OCI-LY1 (cell line): ENCODE measurements at regions not wholly inside any gene's neighbourhood (a gene's known extent, or its start where the extent isn't known, plus 50 kb on each side); places are given as distances from the start of the nearest gene placed in this dataset.

Source experiments
- H2AFZ ChIP-seq: fragments of 200-600 bp; sonication (generic), shearing (Covaris generic); 2 replicates; pipeline ENCODE4 v1.6.0; 2014; ENCODE audit warnings: antibody characterized with exemption, mild to moderate bottlenecking, low read length
- H3F3A ChIP-seq: fragments of 200-600 bp; sonication (generic), shearing (Covaris generic); 2 replicates; pipeline ENCODE4 v1.6.0; 2014; ENCODE audit warnings: mild to moderate bottlenecking, antibody characterized with exemption, low read length, moderate library complexity; ENCODE audit not compliant: insufficient read depth
- H3K27ac ChIP-seq: fragments of 200-600 bp; sonication (generic); 2 replicates; pipeline ENCODE4 v1.5.1; 2014; ENCODE audit warnings: low read length, mixed run types, mild to moderate bottlenecking, low read depth; ENCODE audit not compliant: poor library complexity, severe bottlenecking
- H3K27me3 ChIP-seq: fragments of 200-600 bp; sonication (generic); 2 replicates; pipeline ENCODE4 v1.6.0; 2014; ENCODE audit warnings: antibody characterized with exemption, mild to moderate bottlenecking, low read length, moderate library complexity; ENCODE audit not compliant: insufficient read depth
- H3K36me3 ChIP-seq: fragments of 200-600 bp; sonication (generic); 2 replicates; pipeline ENCODE4 v1.6.1; 2014; ENCODE audit warnings: mild to moderate bottlenecking, antibody characterized with exemption, low read length, moderate library complexity, mixed read lengths; ENCODE audit not compliant: insufficient read depth
- H3K4me1 ChIP-seq: fragments of 200-600 bp; sonication (generic); 2 replicates; pipeline ENCODE4 v1.5.1; 2014; ENCODE audit warnings: mild to moderate bottlenecking, low read length, moderate library complexity; ENCODE audit not compliant: insufficient read depth, severe bottlenecking
- H3K4me2 ChIP-seq: fragments of 200-600 bp; sonication (generic), shearing (Covaris generic); 2 replicates; pipeline ENCODE4 v1.6.1; 2014; ENCODE audit warnings: low read length
- H3K4me3 ChIP-seq: fragments of 200-600 bp; sonication (generic); 2 replicates; pipeline ENCODE4 v1.5.1; 2014; ENCODE audit warnings: low read length, low read depth, mild to moderate bottlenecking, mixed read lengths; ENCODE audit not compliant: poor library complexity, severe bottlenecking
- H3K79me2 ChIP-seq: fragments of 200-600 bp; shearing (Covaris generic); 2 replicates; pipeline ENCODE4 v1.6.1; 2016; ENCODE audit warnings: mixed run types, low read length, mixed read lengths; ENCODE audit not compliant: insufficient read depth
- H3K9ac ChIP-seq: fragments of 200-600 bp; sonication (generic), shearing (Covaris generic); 2 replicates; pipeline ENCODE4 v1.6.1; 2014; ENCODE audit warnings: mild to moderate bottlenecking, low read length, mixed read lengths
- H3K9me2 ChIP-seq: fragments of 200-600 bp; sonication (generic), shearing (Covaris generic); 2 replicates; pipeline ENCODE4 v1.6.1; 2014; ENCODE audit warnings: low read depth, mild to moderate bottlenecking, low read length, mixed read lengths
- H3K9me3 ChIP-seq: fragments of 200-600 bp; shearing (Covaris generic); 2 replicates; pipeline ENCODE4 v1.6.1; 2014; ENCODE audit warnings: low read length, mixed read lengths
- H4K20me1 ChIP-seq: fragments of 200-600 bp; sonication (generic), shearing (Covaris generic); 2 replicates; pipeline ENCODE4 v1.6.0; 2016; ENCODE audit warnings: mild to moderate bottlenecking, low read length; ENCODE audit not compliant: insufficient read depth
- EZH2 ChIP-seq: fragments of 200-600 bp; sonication (generic), shearing (Covaris generic); IDR thresholded peaks from 2 replicates; pipeline ENCODE4 v1.8.0; 2017; ENCODE audit warnings: borderline replicate concordance, mixed run types, mild to moderate bottlenecking, antibody characterized with exemption, low read length, moderate library complexity, mixed read lengths
- TF ChIP-seq, protein P1 (sequence below): fragments of 200-600 bp; sonication (generic), shearing (Covaris generic); IDR thresholded peaks from 2 replicates; pipeline ENCODE4 v1.5.1; 2017; ENCODE audit warnings: mild to moderate bottlenecking, antibody characterized with exemption, low read length, moderate library complexity, mixed read lengths

DNA sequence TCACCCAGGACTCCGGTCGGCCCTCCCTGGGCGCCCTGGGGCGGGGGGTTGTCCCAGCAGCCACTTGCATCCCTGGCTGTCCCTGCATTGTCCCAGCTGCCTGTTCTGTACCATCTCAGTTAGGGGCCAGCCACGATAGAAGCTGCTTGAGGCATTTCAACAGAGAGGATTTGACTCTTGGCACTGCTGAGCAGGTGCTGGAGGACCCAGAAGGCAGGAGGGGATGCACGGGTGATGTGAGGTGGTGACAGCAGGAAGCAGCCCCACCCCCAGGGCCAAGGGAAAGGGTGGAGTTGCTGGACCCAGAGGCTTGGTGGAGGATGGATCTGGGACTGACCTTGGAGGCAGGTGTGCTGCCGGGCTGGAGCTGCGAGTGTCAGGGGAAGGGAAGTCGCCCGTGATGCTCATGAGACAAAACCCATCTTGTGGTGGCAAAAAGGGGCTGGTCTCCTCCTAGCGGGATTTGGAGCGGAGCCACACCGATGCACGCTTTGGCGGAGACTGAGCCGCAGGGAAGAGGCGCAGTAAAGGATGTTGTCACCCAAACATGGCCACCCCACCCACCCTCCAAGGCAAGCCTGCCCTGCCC is 188.0 kb upstream of the GSE1 start:
- Histone ChIP-seq H3K79me2 (no peaks in the 10 kb centered on the region), H3K9me3 (no peaks in the 10 kb centered on the region), H2AFZ (no peak overlapping the region), H3K27me3 (no peaks in the 10 kb centered on the region), H3K4me2 (no peak overlapping the region), H3K9ac (no peak overlapping the region), H3K27ac (no peak overlapping the region), H3K4me3 (no peak overlapping the region), H3K36me3 (no peaks in the 10 kb centered on the region), H3K4me1 (no peaks in the 10 kb centered on the region), H3K9me2 (no peaks in the 10 kb centered on the region), H4K20me1 (no peaks in the 10 kb centered on the region), H3F3A (no peaks in the 10 kb centered on the region)
- TF ChIP-seq EZH2: no peak
- TF ChIP-seq, protein P1, sequence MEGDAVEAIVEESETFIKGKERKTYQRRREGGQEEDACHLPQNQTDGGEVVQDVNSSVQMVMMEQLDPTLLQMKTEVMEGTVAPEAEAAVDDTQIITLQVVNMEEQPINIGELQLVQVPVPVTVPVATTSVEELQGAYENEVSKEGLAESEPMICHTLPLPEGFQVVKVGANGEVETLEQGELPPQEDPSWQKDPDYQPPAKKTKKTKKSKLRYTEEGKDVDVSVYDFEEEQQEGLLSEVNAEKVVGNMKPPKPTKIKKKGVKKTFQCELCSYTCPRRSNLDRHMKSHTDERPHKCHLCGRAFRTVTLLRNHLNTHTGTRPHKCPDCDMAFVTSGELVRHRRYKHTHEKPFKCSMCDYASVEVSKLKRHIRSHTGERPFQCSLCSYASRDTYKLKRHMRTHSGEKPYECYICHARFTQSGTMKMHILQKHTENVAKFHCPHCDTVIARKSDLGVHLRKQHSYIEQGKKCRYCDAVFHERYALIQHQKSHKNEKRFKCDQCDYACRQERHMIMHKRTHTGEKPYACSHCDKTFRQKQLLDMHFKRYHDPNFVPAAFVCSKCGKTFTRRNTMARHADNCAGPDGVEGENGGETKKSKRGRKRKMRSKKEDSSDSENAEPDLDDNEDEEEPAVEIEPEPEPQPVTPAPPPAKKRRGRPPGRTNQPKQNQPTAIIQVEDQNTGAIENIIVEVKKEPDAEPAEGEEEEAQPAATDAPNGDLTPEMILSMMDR: no peak

DNA sequence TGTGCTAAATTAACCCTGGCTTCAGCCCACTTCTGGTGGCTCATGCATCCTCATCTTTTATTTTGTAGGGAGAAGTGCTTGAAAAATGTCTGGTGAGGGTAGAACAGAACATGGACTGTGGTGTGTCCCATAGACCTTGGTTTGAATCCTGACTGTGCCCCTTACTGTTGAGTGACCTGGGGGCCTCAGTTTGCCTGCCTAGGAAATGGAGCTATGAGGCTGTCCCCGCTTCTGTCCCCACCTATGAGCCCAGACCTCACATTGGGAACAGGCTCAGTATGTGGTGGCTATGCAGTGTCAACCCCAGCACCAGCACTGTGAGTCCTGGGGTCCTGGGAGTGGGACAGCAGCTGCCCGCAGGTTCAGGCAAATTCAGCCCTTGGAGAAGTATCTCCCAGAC is 186.3 kb upstream of the GSE1 start:
- Histone ChIP-seq H3K9ac (no peak overlapping the region), H3K27ac (no peak overlapping the region), H3K79me2 (no peaks in the 10 kb centered on the region), H3K4me2 (no peak overlapping the region), H3F3A (no peaks in the 10 kb centered on the region), H3K9me2 (no peaks in the 10 kb centered on the region), H4K20me1 (no peaks in the 10 kb centered on the region), H3K4me1 (no peaks in the 10 kb centered on the region), H2AFZ (no peak overlapping the region), H3K27me3 (no peaks in the 10 kb centered on the region), H3K4me3 (no peak overlapping the region), H3K9me3 (no peaks in the 10 kb centered on the region), H3K36me3 (no peaks in the 10 kb centered on the region)
- TF ChIP-seq, protein P1: no peak
- no peak for TF ChIP-seq EZH2

DNA sequence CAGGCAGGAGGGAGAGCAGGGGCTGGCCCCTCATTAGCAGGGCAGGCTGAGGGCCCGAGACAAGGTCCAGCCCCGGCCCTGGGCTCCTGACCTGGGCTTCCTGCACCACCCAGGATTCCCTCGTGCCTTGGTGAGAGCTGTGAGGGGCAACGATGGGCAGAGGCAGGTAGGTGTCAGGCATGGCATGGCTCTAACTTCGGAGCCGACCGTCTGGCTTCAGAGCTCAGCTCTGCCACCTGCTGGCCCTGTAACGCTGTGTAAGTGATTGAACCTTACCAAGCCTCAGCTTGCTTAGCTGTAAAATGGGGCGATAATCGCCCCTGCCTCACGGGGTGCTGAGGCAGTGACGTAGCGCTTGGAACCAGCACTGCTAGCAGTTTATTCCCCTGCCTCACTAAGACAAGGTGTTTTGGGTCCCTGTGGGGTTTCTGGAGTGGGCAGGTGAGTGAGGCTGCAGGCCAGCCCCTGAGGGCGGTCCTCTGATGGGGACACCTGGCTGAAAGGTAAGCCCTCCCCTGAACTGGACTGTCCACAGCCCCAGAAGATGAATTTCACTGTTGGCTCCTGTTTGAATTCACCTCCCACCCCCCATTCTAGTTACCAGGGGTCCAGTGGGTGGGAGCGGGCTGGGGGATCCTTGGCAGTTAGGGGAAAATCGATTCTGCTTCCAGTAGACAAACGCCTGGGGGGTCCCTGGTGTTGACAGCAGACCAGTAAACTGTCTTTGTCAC is 184.8 kb upstream of the GSE1 start:
- no peak overlapping the region for H2AFZ ChIP-seq
- H3K4me1 ChIP-seq: no peaks in the 10 kb centered on the region
- H4K20me1 ChIP-seq: no peaks in the 10 kb centered on the region
- no peaks in the 10 kb centered on the region for H3F3A ChIP-seq
- no peaks in the 10 kb centered on the region for H3K27me3 ChIP-seq
- H3K4me3 ChIP-seq: no peak overlapping the region
- H3K36me3 ChIP-seq: no peaks in the 10 kb centered on the region
- no peak overlapping the region for H3K27ac ChIP-seq
- H3K9me3 ChIP-seq: no peaks in the 10 kb centered on the region
- no peaks in the 10 kb centered on the region for H3K9me2 ChIP-seq
- H3K9ac ChIP-seq: no peak overlapping the region
- TF ChIP-seq, protein P1: peak; percentile 73
- no peak for TF ChIP-seq EZH2
- no peak overlapping the region for H3K4me2 ChIP-seq
- H3K79me2 ChIP-seq: no peaks in the 10 kb centered on the region
